H1 (cell line): ENCODE measurements at regions not wholly inside any gene's neighbourhood (a gene's known extent, or its start where the extent isn't known, plus 50 kb on each side); places are given as distances from the start of the nearest gene placed in this dataset.

Source experiments
- GTF2F1 ChIP-seq: IDR thresholded peaks from 2 replicates; pipeline ENCODE4 v1.6.1; 2012; ENCODE audit warnings: low read depth, low read length, improper control_type of control experiment, borderline replicate concordance
- POLR2AphosphoS5 ChIP-seq: IDR thresholded peaks from 2 replicates; pipeline ENCODE4 v1.6.1; 2011; ENCODE audit warnings: low read depth, low read length
- TF ChIP-seq, protein P1 (sequence below): fragments of 300-600 bp; sonication (generic); IDR thresholded peaks from 2 replicates; pipeline ENCODE4 v1.7.1; 2012; ENCODE audit warnings: low read length, moderate library complexity, mild to moderate bottlenecking, inconsistent platforms; ENCODE audit not compliant: insufficient replicate concordance

DNA sequence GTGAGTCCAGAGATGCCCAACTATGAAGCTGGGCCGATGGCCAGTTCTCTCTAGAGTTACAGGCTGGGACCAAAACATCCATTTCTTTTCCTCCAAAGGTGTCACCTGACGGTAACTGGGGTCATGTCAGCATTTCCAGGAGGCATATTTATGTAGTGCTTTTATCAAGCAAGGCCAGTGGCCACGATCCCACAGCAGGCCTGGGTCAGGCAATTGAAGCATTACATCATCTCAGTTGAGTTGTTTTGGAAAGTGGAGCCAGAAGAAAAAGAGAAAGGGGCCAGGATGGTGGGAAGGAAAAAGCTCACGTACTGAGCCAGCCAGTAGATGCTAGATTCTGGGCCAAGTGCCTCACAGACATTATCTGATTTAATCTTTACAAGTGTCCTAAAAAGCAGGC lies 73.9 kb upstream of the BRINP1 start (continued):
- TF ChIP-seq, protein P1, sequence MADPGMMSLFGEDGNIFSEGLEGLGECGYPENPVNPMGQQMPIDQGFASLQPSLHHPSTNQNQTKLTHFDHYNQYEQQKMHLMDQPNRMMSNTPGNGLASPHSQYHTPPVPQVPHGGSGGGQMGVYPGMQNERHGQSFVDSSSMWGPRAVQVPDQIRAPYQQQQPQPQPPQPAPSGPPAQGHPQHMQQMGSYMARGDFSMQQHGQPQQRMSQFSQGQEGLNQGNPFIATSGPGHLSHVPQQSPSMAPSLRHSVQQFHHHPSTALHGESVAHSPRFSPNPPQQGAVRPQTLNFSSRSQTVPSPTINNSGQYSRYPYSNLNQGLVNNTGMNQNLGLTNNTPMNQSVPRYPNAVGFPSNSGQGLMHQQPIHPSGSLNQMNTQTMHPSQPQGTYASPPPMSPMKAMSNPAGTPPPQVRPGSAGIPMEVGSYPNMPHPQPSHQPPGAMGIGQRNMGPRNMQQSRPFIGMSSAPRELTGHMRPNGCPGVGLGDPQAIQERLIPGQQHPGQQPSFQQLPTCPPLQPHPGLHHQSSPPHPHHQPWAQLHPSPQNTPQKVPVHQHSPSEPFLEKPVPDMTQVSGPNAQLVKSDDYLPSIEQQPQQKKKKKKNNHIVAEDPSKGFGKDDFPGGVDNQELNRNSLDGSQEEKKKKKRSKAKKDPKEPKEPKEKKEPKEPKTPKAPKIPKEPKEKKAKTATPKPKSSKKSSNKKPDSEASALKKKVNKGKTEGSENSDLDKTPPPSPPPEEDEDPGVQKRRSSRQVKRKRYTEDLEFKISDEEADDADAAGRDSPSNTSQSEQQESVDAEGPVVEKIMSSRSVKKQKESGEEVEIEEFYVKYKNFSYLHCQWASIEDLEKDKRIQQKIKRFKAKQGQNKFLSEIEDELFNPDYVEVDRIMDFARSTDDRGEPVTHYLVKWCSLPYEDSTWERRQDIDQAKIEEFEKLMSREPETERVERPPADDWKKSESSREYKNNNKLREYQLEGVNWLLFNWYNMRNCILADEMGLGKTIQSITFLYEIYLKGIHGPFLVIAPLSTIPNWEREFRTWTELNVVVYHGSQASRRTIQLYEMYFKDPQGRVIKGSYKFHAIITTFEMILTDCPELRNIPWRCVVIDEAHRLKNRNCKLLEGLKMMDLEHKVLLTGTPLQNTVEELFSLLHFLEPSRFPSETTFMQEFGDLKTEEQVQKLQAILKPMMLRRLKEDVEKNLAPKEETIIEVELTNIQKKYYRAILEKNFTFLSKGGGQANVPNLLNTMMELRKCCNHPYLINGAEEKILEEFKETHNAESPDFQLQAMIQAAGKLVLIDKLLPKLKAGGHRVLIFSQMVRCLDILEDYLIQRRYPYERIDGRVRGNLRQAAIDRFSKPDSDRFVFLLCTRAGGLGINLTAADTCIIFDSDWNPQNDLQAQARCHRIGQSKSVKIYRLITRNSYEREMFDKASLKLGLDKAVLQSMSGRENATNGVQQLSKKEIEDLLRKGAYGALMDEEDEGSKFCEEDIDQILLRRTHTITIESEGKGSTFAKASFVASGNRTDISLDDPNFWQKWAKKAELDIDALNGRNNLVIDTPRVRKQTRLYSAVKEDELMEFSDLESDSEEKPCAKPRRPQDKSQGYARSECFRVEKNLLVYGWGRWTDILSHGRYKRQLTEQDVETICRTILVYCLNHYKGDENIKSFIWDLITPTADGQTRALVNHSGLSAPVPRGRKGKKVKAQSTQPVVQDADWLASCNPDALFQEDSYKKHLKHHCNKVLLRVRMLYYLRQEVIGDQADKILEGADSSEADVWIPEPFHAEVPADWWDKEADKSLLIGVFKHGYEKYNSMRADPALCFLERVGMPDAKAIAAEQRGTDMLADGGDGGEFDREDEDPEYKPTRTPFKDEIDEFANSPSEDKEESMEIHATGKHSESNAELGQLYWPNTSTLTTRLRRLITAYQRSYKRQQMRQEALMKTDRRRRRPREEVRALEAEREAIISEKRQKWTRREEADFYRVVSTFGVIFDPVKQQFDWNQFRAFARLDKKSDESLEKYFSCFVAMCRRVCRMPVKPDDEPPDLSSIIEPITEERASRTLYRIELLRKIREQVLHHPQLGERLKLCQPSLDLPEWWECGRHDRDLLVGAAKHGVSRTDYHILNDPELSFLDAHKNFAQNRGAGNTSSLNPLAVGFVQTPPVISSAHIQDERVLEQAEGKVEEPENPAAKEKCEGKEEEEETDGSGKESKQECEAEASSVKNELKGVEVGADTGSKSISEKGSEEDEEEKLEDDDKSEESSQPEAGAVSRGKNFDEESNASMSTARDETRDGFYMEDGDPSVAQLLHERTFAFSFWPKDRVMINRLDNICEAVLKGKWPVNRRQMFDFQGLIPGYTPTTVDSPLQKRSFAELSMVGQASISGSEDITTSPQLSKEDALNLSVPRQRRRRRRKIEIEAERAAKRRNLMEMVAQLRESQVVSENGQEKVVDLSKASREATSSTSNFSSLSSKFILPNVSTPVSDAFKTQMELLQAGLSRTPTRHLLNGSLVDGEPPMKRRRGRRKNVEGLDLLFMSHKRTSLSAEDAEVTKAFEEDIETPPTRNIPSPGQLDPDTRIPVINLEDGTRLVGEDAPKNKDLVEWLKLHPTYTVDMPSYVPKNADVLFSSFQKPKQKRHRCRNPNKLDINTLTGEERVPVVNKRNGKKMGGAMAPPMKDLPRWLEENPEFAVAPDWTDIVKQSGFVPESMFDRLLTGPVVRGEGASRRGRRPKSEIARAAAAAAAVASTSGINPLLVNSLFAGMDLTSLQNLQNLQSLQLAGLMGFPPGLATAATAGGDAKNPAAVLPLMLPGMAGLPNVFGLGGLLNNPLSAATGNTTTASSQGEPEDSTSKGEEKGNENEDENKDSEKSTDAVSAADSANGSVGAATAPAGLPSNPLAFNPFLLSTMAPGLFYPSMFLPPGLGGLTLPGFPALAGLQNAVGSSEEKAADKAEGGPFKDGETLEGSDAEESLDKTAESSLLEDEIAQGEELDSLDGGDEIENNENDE = no peak
- TF ChIP-seq GTF2F1 (no peak), POLR2AphosphoS5 (no peak)
